Esophagus squamous epithelium (tissue), 4 donors: ENCODE measurements at regions not wholly inside any gene's neighbourhood (a gene's known extent, or its start where the extent isn't known, plus 50 kb on each side); places are given as distances from the start of the nearest gene placed in this dataset.

Experiments
- POLR2A ChIP-seq, 4 donors: fragments of 450-650 bp; IDR thresholded peaks; one replicate each; pipeline ENCODE4 v1.6.1; 2017; ENCODE audit warnings: antibody characterized with exemption in 4 of 4, mild to moderate bottlenecking in 4 of 4, moderate library complexity in 3 of 4
- TF ChIP-seq, protein P1 (sequence below), 6 experiments: fragments of 450-650 bp in 4 of 6; fragments of 200-600 bp in 2 of 6; sonication (generic) in 2 of 6; IDR thresholded peaks; one replicate each; pipeline ENCODE4 v1.5.1; 2016 to 2019; ENCODE audit warnings: antibody characterized with exemption in 6 of 6, mild to moderate bottlenecking in 4 of 6, moderate library complexity in 4 of 6

DNA sequence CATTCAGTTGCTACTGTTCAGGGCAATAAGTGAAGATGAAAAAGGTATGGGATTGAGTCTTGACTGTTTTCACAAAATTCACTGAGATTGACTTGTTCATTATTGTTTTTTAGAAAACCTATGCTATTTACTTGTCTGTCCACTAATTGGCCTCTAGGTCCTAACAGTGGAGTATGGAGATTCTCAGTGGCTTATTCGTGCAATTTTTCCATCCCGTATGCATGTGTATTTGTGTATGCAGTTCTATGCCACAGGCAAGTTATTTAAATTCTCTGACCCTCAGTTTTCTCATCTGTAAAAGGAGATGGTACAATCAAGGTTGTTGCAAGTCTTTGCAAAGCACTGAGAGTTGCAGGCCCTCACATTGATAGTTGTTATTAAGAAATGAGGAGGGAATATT lies 151.0 kb downstream of the BBOX1 start:
- TF ChIP-seq, protein P1, sequence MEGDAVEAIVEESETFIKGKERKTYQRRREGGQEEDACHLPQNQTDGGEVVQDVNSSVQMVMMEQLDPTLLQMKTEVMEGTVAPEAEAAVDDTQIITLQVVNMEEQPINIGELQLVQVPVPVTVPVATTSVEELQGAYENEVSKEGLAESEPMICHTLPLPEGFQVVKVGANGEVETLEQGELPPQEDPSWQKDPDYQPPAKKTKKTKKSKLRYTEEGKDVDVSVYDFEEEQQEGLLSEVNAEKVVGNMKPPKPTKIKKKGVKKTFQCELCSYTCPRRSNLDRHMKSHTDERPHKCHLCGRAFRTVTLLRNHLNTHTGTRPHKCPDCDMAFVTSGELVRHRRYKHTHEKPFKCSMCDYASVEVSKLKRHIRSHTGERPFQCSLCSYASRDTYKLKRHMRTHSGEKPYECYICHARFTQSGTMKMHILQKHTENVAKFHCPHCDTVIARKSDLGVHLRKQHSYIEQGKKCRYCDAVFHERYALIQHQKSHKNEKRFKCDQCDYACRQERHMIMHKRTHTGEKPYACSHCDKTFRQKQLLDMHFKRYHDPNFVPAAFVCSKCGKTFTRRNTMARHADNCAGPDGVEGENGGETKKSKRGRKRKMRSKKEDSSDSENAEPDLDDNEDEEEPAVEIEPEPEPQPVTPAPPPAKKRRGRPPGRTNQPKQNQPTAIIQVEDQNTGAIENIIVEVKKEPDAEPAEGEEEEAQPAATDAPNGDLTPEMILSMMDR (IDR thresholded peaks at IDR 0.05) = no peak
- TF ChIP-seq POLR2A (IDR thresholded peaks at IDR 0.05) = no peak
